NCI-H2227 (cell line): ENCODE measurements at regions not wholly inside any gene's neighbourhood (a gene's known extent, or its start where the extent isn't known, plus 50 kb on each side); places are given as distances from the start of the nearest gene placed in this dataset.

Source experiments
- DNase-seq: peaks from one replicate; lab custom pipeline; 2025; ENCODE audit not compliant: unreplicated experiment; lab: John Stamatoyannopoulos, UW

DNA sequence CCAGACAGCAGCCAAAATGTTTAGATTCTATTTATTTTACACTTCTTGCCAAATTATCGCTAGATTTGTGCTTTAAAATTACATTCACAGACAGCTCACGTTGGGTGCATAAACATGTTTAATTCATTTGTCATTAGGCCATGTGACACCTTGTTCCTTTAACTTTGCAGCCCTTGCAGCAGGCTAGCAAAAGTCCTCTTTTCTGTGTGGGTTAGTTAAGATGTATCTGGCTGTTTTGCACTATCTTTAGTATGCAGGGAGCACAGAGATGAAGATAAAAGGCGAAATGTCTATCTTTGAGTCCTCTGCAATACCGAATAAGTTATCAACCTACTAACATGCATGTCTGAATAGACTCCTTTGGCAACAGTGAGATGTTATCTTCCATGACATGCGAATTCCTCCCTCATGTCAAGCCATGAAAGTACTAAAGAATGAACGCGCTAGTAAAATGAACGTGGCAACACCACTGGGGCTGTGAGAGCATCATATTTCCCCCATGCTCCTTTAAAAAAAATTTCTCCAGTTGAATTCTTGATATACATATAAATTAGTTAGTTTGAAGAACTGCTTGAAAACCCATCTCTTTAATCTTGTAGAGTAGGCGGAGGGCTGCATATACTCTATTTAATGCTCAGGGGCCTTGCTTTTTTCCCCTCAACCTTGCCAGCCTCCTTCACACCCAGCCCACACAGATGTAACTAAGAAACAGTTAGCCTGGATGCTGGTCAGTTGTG lies 620.4 kb upstream of the NR2F2 start:
- DNase-seq: no peak

DNA sequence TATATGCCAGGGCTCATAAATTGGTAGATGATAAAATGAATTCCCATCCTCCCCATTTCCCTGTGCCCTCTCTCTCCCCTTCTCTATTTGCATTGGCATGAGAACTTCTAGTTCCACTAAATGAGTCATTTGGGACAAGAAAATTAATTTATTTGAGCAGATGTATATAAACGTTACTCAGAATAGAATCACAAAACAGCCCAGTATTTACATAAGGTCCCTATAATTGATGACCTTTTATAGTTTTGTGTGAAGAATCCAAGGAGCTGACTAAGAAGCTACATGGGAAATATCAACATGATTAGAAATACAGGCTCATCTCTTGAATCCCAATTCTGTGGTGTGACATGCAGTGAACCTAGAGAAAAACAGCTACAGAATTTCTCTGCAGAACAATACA lies 617.7 kb upstream of the NR2F2 start:
- no peak for DNase-seq

DNA sequence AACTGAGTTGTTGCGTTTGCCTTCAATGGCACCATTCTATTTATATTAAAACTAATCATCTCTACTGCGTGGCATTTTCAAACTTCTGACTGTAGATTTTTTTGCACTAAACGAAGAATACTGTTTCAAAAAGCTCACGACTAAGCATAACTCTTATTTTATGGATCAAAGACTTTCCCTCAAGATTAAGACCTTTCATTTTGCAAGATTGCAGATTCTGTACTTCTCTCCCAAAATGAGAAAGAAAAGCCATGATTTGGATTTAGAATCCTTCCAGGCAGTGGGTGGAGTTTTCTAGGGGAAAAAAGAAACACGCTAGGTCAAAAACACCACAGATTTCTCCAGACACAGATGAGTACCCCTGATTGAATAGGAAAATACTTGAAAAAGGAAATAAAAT lies 617.2 kb upstream of the NR2F2 start:
- DNase-seq: no peak

DNA sequence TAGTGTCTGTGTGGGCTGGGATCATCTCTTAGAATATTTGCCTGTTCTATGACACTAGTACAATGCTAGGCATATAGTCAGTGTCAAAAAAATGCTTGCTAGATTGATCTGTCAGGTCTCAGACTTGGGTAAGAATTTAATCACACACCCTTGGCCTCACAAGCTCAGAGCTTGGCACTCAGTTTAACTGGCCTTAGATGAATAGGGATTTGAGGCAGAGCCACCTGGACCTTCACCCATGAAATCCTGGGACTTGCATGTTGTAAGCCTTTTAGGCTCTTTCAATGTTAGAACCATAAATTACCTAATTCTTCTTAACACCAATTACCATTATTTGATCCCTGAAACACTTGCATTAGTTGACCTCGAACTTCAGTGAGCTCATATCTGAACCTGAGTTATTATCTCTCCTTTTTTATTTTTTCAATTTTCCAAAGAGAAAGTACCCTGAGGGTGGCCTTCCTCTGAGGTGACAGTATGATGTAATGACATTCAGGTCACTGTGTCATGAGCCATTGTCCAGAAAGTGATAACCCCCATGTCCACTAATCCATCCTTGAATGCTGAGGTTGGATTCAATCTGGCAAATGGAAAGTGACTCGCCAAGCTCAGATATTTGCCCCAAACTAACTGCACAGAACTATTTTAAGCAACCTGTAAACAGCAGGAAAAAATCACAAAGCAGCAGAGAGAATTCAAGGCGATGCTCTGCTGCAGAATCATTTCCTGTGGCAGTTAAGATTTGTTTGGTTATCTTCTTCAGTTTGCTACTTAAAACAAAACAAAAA lies 615.2 kb upstream of the NR2F2 start:
- DNase-seq: no peak

DNA sequence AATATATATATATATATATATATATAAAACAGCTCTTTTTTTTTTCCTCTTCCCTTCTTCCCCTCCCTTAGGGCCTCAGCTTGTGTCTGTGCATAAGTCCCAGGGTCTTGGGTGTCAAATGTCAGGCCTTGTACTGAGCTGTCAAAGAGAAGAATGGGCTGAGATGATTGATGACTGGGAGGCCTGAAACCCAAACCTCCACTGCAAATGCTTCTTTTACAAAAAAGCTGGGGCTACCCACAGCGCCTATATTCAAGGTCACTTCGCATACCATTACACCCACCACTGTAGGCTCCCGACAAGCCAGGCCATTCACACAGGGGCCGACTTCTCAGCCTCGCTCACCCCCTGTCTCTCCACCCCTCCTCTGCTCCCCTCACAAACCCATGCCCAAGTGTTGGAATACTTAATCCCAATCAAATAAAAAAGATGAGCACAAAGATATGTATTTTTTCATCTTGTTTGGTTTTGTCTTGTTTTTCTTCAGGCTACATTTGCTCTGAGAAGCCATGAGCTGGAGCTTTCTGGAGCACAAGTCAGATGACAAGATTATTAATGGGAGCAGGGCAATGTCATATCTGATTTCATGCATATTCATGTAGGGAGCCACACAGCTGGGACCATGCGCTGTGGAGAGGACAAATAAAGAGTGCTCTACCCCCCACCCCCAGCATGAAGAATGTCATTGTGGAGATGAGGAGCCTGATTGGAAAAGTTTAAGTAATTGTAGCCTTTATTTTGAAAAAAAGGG lies 614.4 kb upstream of the NR2F2 start:
- DNase-seq: no peak

DNA sequence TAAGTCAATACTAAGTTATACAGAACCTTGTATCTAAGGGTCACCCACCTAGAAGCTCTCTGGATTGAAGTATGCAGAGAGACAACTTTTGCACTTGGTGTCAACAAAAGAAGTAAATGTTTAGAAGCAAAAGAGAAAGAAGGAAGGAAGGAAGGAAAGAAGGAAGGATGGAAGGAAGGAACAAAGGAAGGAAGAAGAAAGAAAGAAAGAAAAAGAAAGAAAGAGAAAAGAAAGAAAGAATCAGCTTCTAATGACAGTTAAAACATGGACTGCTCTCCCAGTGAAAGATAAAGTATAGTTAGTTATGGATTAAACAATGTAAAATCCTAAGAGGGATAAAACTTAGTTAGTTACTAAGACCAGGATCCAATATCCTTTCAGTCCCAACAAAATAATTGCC lies 613.8 kb upstream of the NR2F2 start:
- DNase-seq: no peak

DNA sequence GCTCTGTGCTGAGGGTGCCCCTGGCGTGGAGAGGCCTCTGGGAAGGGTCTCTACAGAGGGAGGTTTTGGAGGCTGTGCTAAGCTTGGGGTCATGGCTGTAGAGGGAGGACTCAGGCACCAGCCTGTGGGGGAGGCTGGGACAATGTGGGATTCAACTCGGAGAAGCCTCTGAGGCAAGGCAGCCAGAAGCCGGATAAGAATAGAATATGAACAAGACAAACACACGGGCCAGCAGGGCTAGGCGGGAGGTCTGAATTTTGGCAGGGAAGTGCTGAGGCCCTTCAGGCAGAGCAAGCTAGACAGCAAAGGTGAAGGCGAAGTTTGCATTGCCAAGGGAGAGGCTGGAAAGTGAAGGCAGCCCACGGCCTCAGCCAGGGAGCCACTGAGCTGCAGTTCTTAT lies 612.1 kb upstream of the NR2F2 start:
- DNase-seq: no peak

DNA sequence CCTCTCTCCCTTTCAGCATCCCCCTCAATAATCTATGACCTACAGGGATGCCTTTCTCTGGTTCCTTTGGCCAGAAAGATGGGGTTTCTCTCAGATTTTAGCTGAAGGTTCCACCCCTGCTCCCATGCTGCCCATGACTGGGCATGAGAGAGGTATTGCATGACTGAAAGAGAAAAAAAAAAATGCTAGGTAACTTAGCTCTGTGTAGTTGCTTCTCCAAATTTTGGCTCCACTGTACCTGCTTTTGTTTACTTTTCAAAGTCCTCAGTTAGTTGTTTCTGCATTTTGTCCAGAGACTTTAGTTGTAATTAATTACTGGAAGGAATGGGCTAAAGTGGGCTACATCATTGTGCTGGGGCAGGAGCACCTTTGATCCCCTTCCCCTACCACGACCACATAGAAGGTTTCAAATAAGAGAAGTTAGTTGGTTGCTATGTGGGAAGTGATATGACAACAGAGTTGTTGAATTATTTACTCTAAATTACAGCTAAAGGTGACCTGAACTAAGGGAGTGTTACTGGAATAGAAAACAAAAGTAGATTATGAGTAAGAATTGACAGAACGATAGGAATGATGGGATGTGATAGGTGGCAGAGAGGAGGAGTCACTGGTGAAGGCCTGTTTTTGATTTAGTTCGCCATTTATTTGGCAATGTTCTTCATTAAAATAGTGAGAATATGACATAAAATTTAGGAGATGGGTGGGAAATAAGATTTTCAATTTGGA lies 605.4 kb upstream of the NR2F2 start:
- no peak for DNase-seq

DNA sequence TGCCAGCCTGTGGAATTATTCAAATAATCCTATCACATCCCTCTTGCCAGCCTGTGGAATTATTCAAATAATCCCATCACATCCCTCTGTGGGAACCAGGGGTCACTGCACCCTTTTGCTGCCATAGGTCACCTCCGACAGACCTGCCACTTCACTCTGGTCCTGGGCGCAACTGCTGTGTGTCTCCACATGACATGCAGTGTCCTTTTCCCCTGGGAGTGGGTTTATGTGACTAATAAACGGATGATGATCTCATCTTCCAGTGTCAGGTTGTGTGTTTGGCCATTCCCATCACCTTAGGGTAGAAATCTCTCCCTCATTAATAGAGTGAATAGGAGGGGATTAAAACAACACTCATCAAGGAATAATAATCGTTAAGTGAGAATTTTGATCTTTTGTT lies 603.6 kb upstream of the NR2F2 start:
- DNase-seq: no peak

DNA sequence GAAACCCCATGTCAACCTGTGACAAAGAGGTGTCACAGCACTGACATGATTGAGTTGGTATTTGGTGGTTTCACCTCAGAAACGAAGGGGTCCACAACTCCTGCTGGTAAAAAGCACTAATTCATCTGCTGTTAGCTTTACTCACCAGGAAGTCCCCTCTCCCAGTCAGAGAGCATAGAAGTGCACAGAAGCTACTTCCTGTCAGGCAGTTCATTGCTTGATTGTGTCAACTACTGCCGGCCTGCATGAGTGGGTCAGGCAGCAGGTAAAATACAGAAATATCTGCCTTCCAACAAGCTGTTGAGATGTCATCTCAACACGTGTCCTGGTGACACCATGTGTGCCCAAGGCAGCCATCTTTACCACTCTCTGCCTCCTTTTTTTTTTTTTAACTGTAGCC lies 596.6 kb upstream of the NR2F2 start:
- DNase-seq: no peak

DNA sequence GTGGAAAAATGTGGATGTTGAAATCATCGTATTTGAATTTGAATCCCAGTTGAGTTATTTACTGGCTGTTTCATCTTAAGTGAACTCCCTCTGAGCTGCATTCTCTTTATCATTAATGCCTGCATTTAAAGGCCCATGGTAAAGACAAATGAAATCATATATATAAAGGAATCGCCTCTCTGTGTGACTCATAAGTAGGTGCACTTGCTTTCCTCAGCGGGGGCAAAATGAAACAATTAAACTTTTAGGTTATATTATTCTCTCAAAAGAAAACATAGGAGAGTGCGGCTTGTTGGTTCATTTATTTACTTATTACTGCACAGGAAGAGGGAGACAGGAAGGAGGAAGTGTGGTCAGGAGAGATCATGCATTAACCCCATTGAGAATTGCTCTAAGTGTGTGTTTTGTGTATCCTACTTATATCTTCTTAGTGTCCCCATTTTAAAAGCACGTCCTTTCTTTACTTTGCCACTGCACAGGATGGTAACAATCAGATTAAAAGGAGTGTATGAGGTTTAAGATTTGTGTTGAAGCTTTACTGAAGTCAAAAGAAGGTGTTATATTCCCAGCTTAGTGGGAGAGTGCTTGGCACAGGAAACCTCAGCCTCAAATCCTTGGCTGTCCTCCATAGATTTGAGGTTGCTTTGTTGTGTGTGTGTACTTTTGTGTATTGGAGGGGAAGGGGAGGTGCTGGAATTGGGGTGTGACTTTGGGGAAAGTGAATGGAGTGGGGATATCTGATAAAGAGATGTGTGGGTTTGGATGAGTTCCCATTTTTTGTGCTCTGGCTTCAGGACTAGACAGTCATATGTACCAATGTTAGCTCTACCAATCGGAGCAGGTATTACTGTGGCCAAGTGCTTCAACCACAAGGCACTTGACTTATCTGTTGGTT lies 595.8 kb upstream of the NR2F2 start:
- DNase-seq: no peak

DNA sequence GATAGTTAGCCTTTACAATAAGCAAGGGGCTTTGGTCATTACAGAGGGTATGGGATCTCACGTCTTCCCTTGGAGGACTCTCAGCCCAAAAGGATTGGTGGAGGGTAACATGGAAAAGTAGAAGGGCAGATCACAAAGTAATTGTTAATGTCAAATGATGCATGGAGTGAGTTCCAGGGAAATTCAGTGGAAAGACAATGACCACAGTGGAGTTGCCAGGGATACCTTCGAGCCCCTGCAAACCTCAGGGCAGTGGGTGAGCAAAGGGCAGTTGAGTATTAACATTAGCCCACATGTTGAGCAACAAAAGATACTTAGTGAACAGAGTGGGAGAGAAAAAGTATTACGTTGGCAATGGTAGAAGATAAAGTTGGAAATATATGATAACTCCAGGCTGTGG lies 593.4 kb upstream of the NR2F2 start:
- DNase-seq: no peak

DNA sequence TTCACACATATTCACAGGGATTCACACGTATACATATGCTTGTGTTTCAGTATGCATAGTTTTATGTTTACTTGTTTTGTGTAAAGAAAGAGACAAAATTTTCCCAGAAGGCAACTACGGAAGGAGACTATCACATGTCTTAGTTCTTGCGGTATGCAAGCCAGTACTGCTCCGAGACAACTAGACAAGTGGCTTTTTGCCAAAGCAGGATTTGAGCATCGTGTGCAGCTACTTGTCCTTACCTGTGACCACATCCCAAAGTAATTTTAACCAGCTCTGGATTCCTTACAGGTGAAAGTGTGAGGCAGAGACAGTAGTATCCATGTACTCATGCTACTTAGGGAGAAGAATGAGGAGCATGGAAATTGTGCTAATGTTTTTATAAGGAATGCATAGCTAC lies 591.4 kb upstream of the NR2F2 start:
- DNase-seq: no peak

DNA sequence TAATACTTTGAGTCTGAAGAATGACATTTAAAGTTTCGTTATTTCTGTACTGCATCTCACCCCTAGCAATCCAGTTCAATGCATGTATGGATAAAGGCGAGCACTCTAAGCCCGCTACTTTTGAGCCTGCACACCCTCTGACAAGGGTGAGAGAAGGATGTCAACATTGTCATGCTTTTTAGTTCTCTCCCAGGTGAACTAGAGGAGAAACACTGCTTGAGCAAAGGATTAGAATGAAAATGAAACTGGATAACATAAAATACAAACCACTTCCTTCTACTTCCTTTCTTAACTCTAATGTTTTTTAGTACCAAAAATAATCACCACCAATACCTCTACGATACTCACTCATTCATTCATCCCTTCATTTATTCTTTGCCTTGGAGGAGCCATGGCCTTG lies 588.7 kb upstream of the NR2F2 start:
- no peak for DNase-seq

DNA sequence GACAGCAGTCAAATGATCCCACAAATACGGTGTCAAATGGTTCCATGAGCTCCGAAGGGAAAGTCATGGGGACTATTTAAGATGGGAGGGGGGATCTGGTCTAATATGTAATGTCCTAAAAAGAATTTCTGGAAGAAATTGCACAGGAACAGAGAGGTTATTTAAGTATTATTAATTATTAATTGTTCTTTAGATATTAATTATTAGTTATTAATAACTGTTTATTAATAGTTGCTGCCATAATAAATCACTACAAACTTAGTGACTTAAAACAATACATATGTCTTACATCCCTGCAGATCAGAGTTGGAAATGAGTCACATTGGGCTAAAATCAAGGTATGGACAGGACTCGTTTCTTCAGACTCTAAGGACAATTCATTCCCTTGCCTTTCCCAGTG lies 588.2 kb upstream of the NR2F2 start:
- no peak for DNase-seq

DNA sequence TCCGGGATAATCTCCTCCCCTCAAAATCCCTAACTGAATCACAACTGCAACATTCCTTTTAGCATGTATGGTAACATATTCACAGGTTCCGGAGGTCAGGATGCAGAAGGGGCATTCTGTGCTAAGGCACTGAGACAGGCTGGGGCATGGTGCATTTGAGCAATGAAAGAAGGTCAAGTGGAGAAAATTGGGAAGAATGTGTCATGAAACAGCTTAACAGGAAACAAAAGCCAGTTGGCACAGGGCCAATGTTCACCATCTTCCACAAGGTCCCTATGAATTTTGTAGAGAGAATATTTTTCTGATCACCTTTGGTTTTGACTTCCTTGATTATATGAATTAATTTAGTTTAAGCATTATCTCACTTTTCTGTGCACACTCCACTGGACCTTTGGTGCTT lies 587.7 kb upstream of the NR2F2 start:
- DNase-seq: no peak

DNA sequence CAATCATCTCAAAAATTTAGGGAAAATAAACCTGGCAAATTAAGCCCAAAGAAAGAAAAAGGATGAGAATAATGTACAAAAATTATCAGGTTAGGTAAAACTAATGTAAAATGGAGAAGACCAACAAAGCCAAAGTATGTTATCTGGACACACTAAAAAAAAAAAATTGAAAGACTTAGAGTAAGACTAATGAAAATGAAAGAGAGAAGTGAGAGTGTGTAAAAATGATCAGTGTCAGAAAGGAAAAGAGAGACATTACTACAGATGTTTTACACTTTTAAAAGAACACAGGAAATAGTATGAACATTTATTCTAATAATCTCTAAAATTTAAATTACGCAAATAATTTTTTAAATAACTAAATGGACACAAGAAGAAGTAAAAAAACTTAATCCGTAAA lies 573.3 kb upstream of the NR2F2 start:
- DNase-seq: no peak

DNA sequence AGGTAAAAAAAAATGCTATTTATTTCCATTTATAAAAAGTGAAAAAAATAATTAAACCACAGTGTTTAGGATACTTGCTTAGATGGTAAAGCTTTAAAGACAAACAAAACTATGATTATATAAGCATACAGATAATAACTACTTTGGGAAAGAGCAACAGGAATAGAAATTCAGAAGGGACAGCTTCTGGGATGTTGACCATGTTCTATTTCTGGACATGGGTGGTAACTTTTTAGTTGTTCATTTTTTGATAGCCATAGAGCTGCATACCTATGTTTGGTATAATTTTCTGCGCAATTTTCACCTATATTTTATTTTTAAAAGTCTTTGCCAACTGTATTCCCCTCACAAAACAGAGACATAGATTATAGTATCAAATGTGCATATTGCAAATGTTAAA lies 572.0 kb upstream of the NR2F2 start:
- no peak for DNase-seq

DNA sequence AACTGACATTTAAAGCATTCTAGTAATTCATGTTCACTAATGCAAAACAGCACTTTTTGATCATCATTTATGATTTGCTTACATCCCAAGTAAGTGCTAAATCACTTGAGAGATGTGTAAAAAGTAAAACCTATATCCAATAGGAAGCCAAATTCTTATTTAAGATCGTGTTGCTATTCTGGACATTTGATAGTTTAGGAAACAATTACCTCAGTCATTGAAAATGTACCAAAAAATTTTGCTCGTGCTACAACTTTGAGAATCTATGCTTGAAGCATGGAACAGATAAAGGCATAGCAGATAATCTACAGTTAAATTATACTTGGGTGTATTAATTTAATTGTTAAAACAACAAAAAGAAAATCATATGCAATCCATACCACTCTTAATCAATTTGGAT lies 571.6 kb upstream of the NR2F2 start:
- no peak for DNase-seq

DNA sequence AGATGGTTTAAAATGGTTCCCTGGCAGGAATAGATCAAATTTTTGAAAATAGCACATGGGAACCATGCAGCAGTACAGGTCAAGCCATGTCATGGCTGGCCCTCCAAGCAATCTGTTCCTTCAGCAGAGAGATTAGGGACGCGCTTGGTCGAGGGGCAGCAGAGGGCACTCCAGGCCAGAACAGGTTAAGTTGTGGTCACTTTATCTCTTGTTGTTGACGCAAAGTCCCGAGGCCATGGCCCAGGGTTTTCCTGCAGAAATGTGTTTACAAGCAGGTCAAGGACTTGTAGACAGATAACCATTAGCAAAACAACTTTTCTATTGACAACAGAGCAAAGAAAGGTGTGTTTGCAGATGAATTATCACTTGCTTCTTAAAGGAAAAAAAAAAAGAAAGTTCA lies 570.0 kb upstream of the NR2F2 start:
- DNase-seq: no peak
